ENCODE measurements at regions not wholly inside any gene's neighbourhood (a gene's known extent, or its start where the extent isn't known, plus 50 kb on each side); places are given as distances from the start of the nearest gene placed in this dataset.
"Not testable (repeated sequence)": the region's sequence is repeated elsewhere in the genome, so short reads cannot be mapped to it uniquely, and the experiment has no call there.

DNA sequence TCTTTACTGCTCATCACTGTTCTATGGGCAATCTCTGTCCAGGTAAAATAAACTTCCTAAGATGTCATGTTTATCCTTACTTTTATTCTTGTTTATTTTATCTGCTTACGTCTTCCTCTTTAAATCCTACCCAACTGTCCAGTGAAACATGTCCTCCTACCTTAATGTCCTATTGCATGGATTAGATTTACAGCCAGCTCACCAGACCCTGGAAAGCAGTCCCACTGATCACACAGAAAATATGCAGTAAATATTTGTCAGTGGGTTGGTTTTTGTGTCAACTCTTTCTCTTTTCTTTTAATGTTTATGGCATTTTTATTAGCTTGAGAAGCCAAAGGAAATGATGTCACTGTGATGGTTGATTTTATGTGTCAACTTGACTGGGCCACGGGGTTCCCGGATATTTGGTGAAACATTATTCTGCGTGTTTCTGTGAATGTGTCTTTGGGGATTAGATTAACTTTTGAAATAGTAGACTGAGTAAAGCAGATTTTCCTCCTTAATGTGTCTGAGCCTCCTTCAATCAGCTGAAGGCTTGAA is 258.3 kb downstream of the SRGAP2C start:
- no peak for TF ChIP-seq POLR2A (IDR thresholded peaks at IDR 0.05)
- TF ChIP-seq EP300 (IDR thresholded peaks at IDR 0.05), result no peak
- no peak for TF ChIP-seq POLR2AphosphoS5 (IDR thresholded peaks at IDR 0.05)
- TF ChIP-seq, protein P1, sequence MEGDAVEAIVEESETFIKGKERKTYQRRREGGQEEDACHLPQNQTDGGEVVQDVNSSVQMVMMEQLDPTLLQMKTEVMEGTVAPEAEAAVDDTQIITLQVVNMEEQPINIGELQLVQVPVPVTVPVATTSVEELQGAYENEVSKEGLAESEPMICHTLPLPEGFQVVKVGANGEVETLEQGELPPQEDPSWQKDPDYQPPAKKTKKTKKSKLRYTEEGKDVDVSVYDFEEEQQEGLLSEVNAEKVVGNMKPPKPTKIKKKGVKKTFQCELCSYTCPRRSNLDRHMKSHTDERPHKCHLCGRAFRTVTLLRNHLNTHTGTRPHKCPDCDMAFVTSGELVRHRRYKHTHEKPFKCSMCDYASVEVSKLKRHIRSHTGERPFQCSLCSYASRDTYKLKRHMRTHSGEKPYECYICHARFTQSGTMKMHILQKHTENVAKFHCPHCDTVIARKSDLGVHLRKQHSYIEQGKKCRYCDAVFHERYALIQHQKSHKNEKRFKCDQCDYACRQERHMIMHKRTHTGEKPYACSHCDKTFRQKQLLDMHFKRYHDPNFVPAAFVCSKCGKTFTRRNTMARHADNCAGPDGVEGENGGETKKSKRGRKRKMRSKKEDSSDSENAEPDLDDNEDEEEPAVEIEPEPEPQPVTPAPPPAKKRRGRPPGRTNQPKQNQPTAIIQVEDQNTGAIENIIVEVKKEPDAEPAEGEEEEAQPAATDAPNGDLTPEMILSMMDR (IDR thresholded peaks at IDR 0.05), result no peak
- DNase-seq (no peak), ATAC-seq (ENCODE audit: low FRiP score in 2 of 2) (no peak)
- no peak overlapping the region for H3K4me3 ChIP-seq
- H3K4me1 ChIP-seq, result no peaks in the 10 kb centered on the region
- 61 to 66% methylated on average over 4 of the region's 4 CpGs for WGBS, 2 donors
- H3K9me3 ChIP-seq, result no peaks in the 10 kb centered on the region
- H3K27me3 ChIP-seq, result no peaks in the 10 kb centered on the region
- H3K27ac ChIP-seq, result no peak overlapping the region
- H3K36me3 ChIP-seq, result no peaks in the 10 kb centered on the region

DNA sequence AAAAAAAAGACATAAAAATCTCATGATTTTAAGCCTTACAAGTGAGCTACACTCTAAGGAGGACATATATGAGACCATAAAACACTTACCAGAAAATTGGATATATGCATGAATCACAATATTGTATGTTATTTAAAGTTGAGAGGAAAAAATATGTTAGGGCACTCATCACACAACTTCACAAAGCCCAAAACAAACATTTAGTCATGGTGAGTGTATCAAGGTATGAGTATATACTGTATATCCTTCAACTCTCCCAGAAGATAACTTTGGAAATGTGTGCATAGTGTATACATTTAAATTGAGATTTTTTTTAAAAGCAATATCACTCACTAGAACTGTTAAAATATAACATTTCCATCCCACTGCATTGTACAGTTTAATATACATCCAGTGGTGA is 259.3 kb downstream of the SRGAP2C start:
- ATAC-seq (ENCODE audit: low FRiP score in 2 of 2) (no peak), DNase-seq (no peak)
- TF ChIP-seq EP300 (IDR thresholded peaks at IDR 0.05) (no peak), POLR2AphosphoS5 (IDR thresholded peaks at IDR 0.05) (no peak), POLR2A (IDR thresholded peaks at IDR 0.05) (no peak)
- TF ChIP-seq, protein P1 (IDR thresholded peaks at IDR 0.05), result no peak

DNA sequence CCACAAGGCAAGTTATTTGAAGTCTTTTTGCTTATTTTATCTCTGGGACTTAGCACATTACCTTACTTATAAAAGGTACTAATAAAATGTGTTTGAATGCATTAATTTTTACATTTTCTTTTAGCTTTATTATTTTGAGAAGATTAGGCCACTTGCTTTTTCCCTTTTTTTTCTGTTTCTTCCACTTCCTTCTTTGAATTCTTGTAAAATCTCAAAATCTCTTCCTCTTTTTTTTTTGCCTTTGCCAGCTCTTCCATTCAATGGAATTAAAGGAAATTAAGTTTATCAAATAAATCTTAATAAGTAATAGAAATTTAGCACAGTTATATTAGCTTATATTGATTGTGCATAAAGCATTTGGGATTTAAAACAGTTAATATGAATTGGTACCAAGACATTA is 260.9 kb downstream of the SRGAP2C start:
- DNase-seq (no peak), ATAC-seq (ENCODE audit: low FRiP score in 2 of 2) (no peak)
- Histone ChIP-seq H3K9me3 (no peaks in the 10 kb centered on the region), H3K36me3 (no peaks in the 10 kb centered on the region), H3K4me3 (no peak overlapping the region), H3K27me3 (no peaks in the 10 kb centered on the region), H3K27ac (no peak overlapping the region), H3K4me1 (no peaks in the 10 kb centered on the region)
- TF ChIP-seq POLR2A (IDR thresholded peaks at IDR 0.05) (no peak), EP300 (IDR thresholded peaks at IDR 0.05) (no peak), POLR2AphosphoS5 (IDR thresholded peaks at IDR 0.05) (no peak)
- TF ChIP-seq, protein P1 (IDR thresholded peaks at IDR 0.05), result no peak

More for the DNA sequence above, 259.3 kb downstream of the SRGAP2C start:
- Histone ChIP-seq H3K4me1 (no peaks in the 10 kb centered on the region), H3K27me3 (no peaks in the 10 kb centered on the region), H3K27ac (no peak overlapping the region), H3K4me3 (no peak overlapping the region), H3K9me3 (no peaks in the 10 kb centered on the region), H3K36me3 (no peaks in the 10 kb centered on the region)

DNA sequence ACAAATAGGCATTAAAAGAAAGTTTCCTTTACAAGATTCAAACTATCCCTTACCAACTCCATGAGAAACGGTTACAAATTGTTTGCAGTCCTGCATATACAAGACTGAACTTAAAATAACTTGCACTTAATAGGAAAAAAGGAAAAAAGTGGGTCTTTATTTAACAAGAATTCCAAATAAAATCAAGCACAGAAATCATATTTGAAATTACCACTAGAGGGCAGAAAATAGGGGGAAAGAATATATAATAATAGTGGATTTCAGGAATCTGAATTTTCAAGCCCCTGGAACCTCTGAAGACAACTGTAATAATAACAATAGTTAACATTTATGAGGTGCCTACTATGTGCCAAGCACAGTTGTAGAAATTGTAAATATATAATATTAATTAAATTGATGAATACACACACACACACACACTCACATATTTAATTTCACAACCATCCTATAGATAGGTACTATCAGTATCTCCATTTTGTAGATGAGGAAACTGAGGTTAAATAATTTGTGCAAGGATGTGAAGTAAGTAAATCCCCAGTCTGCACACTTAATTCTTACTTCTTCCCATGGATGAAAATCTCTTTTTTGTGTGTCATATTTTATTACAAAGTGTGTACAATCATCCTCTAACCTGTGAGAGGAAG is 262.6 kb downstream of the SRGAP2C start:
- TF ChIP-seq, protein P1 (IDR thresholded peaks at IDR 0.05), result peak in 4 of 6 experiments; percentile 16 to 36 (median 29)
- ATAC-seq (ENCODE audit: low FRiP score in 2 of 2), result not testable (repeated sequence)

DNA sequence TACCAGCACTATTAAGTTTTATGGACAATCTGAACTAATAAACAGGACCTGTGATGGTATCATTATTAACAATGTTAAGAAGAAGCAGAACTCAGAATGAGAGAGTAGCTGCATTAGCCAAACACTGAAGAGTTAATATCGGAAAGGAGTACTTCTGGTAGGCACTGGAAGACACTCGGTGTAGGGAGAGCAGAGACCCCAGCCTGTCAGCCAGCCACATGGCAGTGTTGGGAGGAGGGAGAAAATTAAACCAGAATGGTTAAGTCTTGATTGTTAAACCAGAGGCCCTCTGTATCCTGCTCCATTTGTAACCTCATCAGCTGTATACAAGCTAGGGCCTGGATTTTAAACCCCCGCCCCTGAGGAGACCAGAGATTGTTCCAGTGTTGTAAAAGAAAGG is 263.3 kb downstream of the SRGAP2C start:
- not testable (repeated sequence) for H3K36me3 ChIP-seq; H3K4me3 ChIP-seq; H3K27ac ChIP-seq; H3K4me1 ChIP-seq; H3K9me3 ChIP-seq; DNase-seq; H3K27me3 ChIP-seq; ATAC-seq (ENCODE audit: low FRiP score in 2 of 2)
- 84 to 90% methylated on average over 3 of the region's 3 CpGs for WGBS, 2 donors

More for the DNA sequence above, 262.6 kb downstream of the SRGAP2C start:
- H3K9me3 ChIP-seq, H3K36me3 ChIP-seq, H3K27ac ChIP-seq, DNase-seq, H3K27me3 ChIP-seq, H3K4me1 ChIP-seq, H3K4me3 ChIP-seq: not testable (repeated sequence)
- 13 to 15% methylated on average over 1 of the region's 1 CpG for WGBS, 2 donors

All from upper lobe of left lung (tissue), 6 donors.